Calu3 (cell line): ENCODE measurements at regions not wholly inside any gene's neighbourhood (a gene's known extent, or its start where the extent isn't known, plus 50 kb on each side); places are given as distances from the start of the nearest gene placed in this dataset.

Source experiments
- BruUV-seq: library from RNA; stranded (reverse); fragments of 400-500 nt; replicated peaks from 2 replicates; lab custom pipeline; 2021; lab: Mats Ljungman, UMichigan
- CTCF ChIA-PET: fragments of 300-600 bp; sonication (Branson Sonifier 250); formaldehyde crosslinking; loops from one replicate; lab custom pipeline; 2022; ENCODE audit warnings: antibody characterized with exemption; lab: Charles Lee
- DNase-seq: peaks from one replicate; pipeline ENCODE4 v3.0.0; 2022
- H3K27ac Mint-ChIP-seq: one replicate; pipeline ENCODE4 v1.8.0; 2022; ENCODE audit warnings: mixed read lengths; ENCODE audit not compliant: unreplicated experiment
- H3K27me3 Mint-ChIP-seq: one replicate; pipeline ENCODE4 v1.8.0; 2022; ENCODE audit warnings: mixed read lengths; ENCODE audit not compliant: unreplicated experiment
- H3K36me3 Mint-ChIP-seq: one replicate; pipeline ENCODE4 v1.8.0; 2022; ENCODE audit warnings: mild to moderate bottlenecking, moderate library complexity, mixed read lengths; ENCODE audit not compliant: insufficient read depth, unreplicated experiment
- H3K4me1 Mint-ChIP-seq: one replicate; pipeline ENCODE4 v1.8.0; 2022; ENCODE audit warnings: mild to moderate bottlenecking, low read depth, mixed read lengths; ENCODE audit not compliant: unreplicated experiment
- H3K4me3 Mint-ChIP-seq: one replicate; pipeline ENCODE4 v1.8.0; 2022; ENCODE audit warnings: mild to moderate bottlenecking, low read depth, moderate library complexity, mixed read lengths; ENCODE audit not compliant: unreplicated experiment
- H3K9me3 Mint-ChIP-seq: one replicate; pipeline ENCODE4 v1.8.0; 2022; ENCODE audit warnings: low read depth, mixed read lengths; ENCODE audit not compliant: unreplicated experiment
- intact Hi-C: fragments of 100-400 bp; cut with micrococcal nuclease; formaldehyde crosslinking; loops from one replicate; pipeline ENCODE4 v1.10.0; 2022; ENCODE audit not compliant: unreplicated experiment
- TF ChIP-seq, protein P1 (sequence below): fragments of 200-600 bp; IDR thresholded peaks from one replicate; pipeline ENCODE4 v1.8.0; 2022; ENCODE audit warnings: antibody characterized with exemption; ENCODE audit not compliant: unreplicated experiment

DNA sequence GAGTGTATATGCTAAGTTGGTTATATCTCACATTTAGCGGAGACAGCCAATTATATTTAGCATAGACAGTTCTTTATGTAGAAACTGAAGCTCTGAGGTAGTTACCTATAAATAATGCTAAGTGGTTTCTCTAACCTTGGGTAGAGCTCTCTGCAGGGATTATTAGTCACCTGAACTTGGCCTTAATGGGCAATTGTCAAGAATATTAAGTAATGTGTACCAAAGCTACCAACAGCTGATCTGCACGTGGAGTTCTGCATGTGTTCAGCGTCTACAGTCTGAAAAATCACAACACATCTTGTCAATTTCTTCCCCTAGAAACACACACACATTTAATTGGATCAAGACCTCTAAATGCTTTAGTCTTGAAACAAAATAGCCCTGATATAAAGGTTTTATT is 740.6 kb upstream of the FAM241A start:
- no peak overlapping the region for H3K27ac Mint-ChIP-seq
- H3K4me1 Mint-ChIP-seq, result no peaks in the 10 kb centered on the region
- CTCF ChIA-PET, result no interaction called here
- TF ChIP-seq, protein P1, sequence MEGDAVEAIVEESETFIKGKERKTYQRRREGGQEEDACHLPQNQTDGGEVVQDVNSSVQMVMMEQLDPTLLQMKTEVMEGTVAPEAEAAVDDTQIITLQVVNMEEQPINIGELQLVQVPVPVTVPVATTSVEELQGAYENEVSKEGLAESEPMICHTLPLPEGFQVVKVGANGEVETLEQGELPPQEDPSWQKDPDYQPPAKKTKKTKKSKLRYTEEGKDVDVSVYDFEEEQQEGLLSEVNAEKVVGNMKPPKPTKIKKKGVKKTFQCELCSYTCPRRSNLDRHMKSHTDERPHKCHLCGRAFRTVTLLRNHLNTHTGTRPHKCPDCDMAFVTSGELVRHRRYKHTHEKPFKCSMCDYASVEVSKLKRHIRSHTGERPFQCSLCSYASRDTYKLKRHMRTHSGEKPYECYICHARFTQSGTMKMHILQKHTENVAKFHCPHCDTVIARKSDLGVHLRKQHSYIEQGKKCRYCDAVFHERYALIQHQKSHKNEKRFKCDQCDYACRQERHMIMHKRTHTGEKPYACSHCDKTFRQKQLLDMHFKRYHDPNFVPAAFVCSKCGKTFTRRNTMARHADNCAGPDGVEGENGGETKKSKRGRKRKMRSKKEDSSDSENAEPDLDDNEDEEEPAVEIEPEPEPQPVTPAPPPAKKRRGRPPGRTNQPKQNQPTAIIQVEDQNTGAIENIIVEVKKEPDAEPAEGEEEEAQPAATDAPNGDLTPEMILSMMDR, result no peak
- no peaks in the 10 kb centered on the region for H3K27me3 Mint-ChIP-seq
- H3K36me3 Mint-ChIP-seq, result no peaks in the 10 kb centered on the region
- no peak overlapping the region for H3K4me3 Mint-ChIP-seq
- BruUV-seq, result no TSS peak
- H3K9me3 Mint-ChIP-seq, result no peaks in the 10 kb centered on the region
- intact Hi-C loops, result no loop called here
- no peak for DNase-seq

DNA sequence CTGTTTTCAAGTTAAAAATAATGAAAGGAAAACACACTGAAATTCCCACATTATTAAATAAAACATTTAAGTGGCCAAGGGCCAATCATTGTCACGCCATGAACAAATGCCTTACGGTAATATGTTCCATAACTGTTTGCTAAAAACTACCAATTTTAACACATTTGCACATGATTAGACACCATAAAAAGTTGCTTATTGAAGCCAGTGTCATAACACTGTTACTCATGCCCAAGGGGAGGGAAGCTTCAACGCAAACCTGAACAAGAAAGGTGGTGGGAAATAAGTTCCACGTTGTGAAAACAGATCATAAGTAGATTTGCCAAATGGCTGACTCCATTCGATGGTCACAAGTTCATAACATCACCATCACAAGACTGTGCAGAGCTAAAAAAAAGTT is 739.3 kb upstream of the FAM241A start:
- H3K4me1 Mint-ChIP-seq, result no peaks in the 10 kb centered on the region
- no peak for DNase-seq
- H3K36me3 Mint-ChIP-seq, result no peaks in the 10 kb centered on the region
- TF ChIP-seq, protein P1, result no peak
- CTCF ChIA-PET, result no interaction called here
- H3K27ac Mint-ChIP-seq, result no peak overlapping the region
- no peak overlapping the region for H3K4me3 Mint-ChIP-seq
- H3K9me3 Mint-ChIP-seq, result no peaks in the 10 kb centered on the region
- H3K27me3 Mint-ChIP-seq, result no peaks in the 10 kb centered on the region
- intact Hi-C loops, result no loop called here
- no TSS peak for BruUV-seq

DNA sequence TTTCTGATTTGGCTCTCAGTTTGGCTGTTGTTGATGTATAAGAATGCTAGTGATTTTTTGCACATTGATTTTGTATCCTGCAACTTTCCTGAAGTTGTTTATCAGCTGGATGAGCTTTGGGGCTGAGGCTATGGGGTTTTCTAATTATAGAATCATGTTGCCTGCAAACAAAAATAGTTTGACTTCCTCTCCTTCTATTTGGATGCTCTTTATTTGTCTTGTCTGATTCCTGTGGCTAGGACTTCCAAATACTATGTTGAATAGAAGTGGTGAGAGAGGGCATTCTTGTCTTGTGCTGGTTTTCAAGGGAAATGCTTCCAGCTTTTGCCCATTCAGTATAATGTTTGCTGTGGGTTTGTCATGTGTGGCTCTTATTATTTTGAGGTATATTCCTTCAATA is 734.7 kb upstream of the FAM241A start:
- H3K9me3 Mint-ChIP-seq, result no peaks in the 10 kb centered on the region
- TF ChIP-seq, protein P1, result no peak
- no TSS peak for BruUV-seq
- no peak overlapping the region for H3K4me3 Mint-ChIP-seq
- no peak for DNase-seq
- no peaks in the 10 kb centered on the region for H3K27me3 Mint-ChIP-seq
- no peaks in the 10 kb centered on the region for H3K4me1 Mint-ChIP-seq
- CTCF ChIA-PET, result no interaction called here
- H3K27ac Mint-ChIP-seq, result no peak overlapping the region
- intact Hi-C loops, result no loop called here
- no peaks in the 10 kb centered on the region for H3K36me3 Mint-ChIP-seq

- no peak overlapping the region for H3K27ac Mint-ChIP-seq
- H3K4me3 Mint-ChIP-seq, result no peak overlapping the region
- H3K36me3 Mint-ChIP-seq, result no peaks in the 10 kb centered on the region
- H3K4me1 Mint-ChIP-seq, result no peaks in the 10 kb centered on the region
- H3K27me3 Mint-ChIP-seq, result no peaks in the 10 kb centered on the region
- CTCF ChIA-PET, result interaction anchor here (0.5 kb wide), 1 partner anchor 64 kb away, joined by 6 read pairs; no protein-coding TSS in a partner anchor
- TF ChIP-seq, protein P1, result no peak
- DNase-seq, result no peak
- no peaks in the 10 kb centered on the region for H3K9me3 Mint-ChIP-seq
- intact Hi-C loops, result no loop called here
- no TSS peak for BruUV-seq
Observed at GRCh38 chr4:111417521-111417920, 727.7 kb upstream of the FAM241A start.
